ENCODE measurements at regions not wholly inside any gene's neighbourhood (a gene's known extent, or its start where the extent isn't known, plus 50 kb on each side); places are given as distances from the start of the nearest gene placed in this dataset.

- H3K4me1 ChIP-seq = no peaks in the 10 kb centered on the region
- WGBS, 2 donors (ENCODE audit: low coverage in 1 of 2) = 88 to 94% methylated on average over 4 to 6 of the region's 6 CpGs
- TF ChIP-seq EP300 (IDR thresholded peaks at IDR 0.05; ENCODE audit: low read depth) (no peak), CTCF (IDR thresholded peaks at IDR 0.05) (no peak), POLR2AphosphoS5 (IDR thresholded peaks at IDR 0.05) (no peak), POLR2A (IDR thresholded peaks at IDR 0.05) (no peak)
- no peak overlapping the region for H3K27ac ChIP-seq
- H3K9me3 ChIP-seq = no peaks in the 10 kb centered on the region
- no peak overlapping the region for H3K4me3 ChIP-seq
- no peaks in the 10 kb centered on the region for H3K36me3 ChIP-seq
- in situ Hi-C loops (cut with MboI; ENCODE audit: low pct_ligation_motif_present in 1 of 4, low pct_unique_long_range_greater_than_20kb in 1 of 4, low sequenced_read_pairs in 3 of 4) = no loop called here
- intact Hi-C loops (cut with DNase I; ENCODE audit: low total_unique reads) = no loop called here
- H3K27me3 ChIP-seq = no peaks in the 10 kb centered on the region
- DNase-seq = no peak
Measured at GRCh38 chr2:2506536-2506935, 175.5 kb upstream of the MYT1L start.

GRCh38 chr2:2505604-2506003 is 174.5 kb upstream of the MYT1L start:
- in situ Hi-C loops (cut with MboI; ENCODE audit: low pct_ligation_motif_present in 1 of 4, low pct_unique_long_range_greater_than_20kb in 1 of 4, low sequenced_read_pairs in 3 of 4) (no loop called here), intact Hi-C loops (cut with DNase I; ENCODE audit: low total_unique reads) (no loop called here)
- Histone ChIP-seq H3K4me3 (no peak overlapping the region), H3K36me3 (no peaks in the 10 kb centered on the region), H3K27ac (no peak overlapping the region), H3K4me1 (no peaks in the 10 kb centered on the region), H3K9me3 (no peaks in the 10 kb centered on the region), H3K27me3 (no peaks in the 10 kb centered on the region)
- DNase-seq = no peak
- WGBS, 2 donors (ENCODE audit: low coverage in 1 of 2) = 80% methylated on average over 4 of the region's 4 CpGs; no CpG with 5 or more reads in 1 of the 2 donors
- TF ChIP-seq EP300 (IDR thresholded peaks at IDR 0.05; ENCODE audit: low read depth) (no peak), CTCF (IDR thresholded peaks at IDR 0.05) (no peak), POLR2A (IDR thresholded peaks at IDR 0.05) (no peak), POLR2AphosphoS5 (IDR thresholded peaks at IDR 0.05) (no peak)

- no peak for DNase-seq
- no peak overlapping the region for H3K4me3 ChIP-seq
- H3K4me1 ChIP-seq = no peaks in the 10 kb centered on the region
- H3K9me3 ChIP-seq = no peaks in the 10 kb centered on the region
- H3K27ac ChIP-seq = no peak overlapping the region
- intact Hi-C loops (cut with DNase I; ENCODE audit: low total_unique reads) (loop anchor here (1.0 kb wide), 1 partner anchor 28 kb away; no protein-coding TSS in a partner anchor), in situ Hi-C loops (cut with MboI; ENCODE audit: low pct_ligation_motif_present in 1 of 4, low pct_unique_long_range_greater_than_20kb in 1 of 4, low sequenced_read_pairs in 3 of 4) (no loop called here)
- no peaks in the 10 kb centered on the region for H3K27me3 ChIP-seq
- H3K36me3 ChIP-seq = no peaks in the 10 kb centered on the region
- 71% methylated on average over 6 of the region's 6 CpGs; no CpG with 5 or more reads in 1 of the 2 donors for WGBS, 2 donors (ENCODE audit: low coverage in 1 of 2)
- TF ChIP-seq EP300 (IDR thresholded peaks at IDR 0.05; ENCODE audit: low read depth) (no peak), POLR2A (IDR thresholded peaks at IDR 0.05) (no peak), CTCF (IDR thresholded peaks at IDR 0.05) (no peak)
Measured at GRCh38 chr2:2503864-2504418, 172.9 kb upstream of the MYT1L start.

- intact Hi-C loops (cut with DNase I; ENCODE audit: low total_unique reads) (no loop called here), in situ Hi-C loops (cut with MboI; ENCODE audit: low pct_ligation_motif_present in 1 of 4, low pct_unique_long_range_greater_than_20kb in 1 of 4, low sequenced_read_pairs in 3 of 4) (no loop called here)
- 78 to 80% methylated on average over 4 of the region's 4 CpGs for WGBS, 2 donors (ENCODE audit: low coverage in 1 of 2)
- H3K9me3 ChIP-seq = no peaks in the 10 kb centered on the region
- TF ChIP-seq CTCF (IDR thresholded peaks at IDR 0.05) = no peak
- TF ChIP-seq POLR2AphosphoS5 (IDR thresholded peaks at IDR 0.05) = no peak
- TF ChIP-seq POLR2A (IDR thresholded peaks at IDR 0.05) = no peak
- no peak for TF ChIP-seq EP300 (IDR thresholded peaks at IDR 0.05; ENCODE audit: low read depth)
- no peak for DNase-seq
- H3K27me3 ChIP-seq = no peaks in the 10 kb centered on the region
- no peak overlapping the region for H3K4me3 ChIP-seq
- H3K36me3 ChIP-seq = no peaks in the 10 kb centered on the region
- H3K4me1 ChIP-seq = no peaks in the 10 kb centered on the region
- no peak overlapping the region for H3K27ac ChIP-seq
Measured at GRCh38 chr2:2502201-2502549, 171.1 kb upstream of the MYT1L start.
